Endodermal cell (in vitro differentiated cells): ENCODE measurements at regions not wholly inside any gene's neighbourhood (a gene's known extent, or its start where the extent isn't known, plus 50 kb on each side); places are given as distances from the start of the nearest gene placed in this dataset.

Experiments
- DNase-seq: peaks from one replicate; pipeline ENCODE4 v3.0.0-alpha.2; 2017
- H3K27ac ChIP-seq: 2 replicates; pipeline ENCODE4 v1.5.1; 2013; ENCODE audit warnings: mild to moderate bottlenecking, low read depth, low read length, moderate library complexity
- H3K27me3 ChIP-seq: 2 replicates; pipeline ENCODE4 v1.6.1; 2013; ENCODE audit warnings: mild to moderate bottlenecking, low read length, moderate library complexity; ENCODE audit not compliant: insufficient read depth, control insufficient read depth, poor library complexity, severe bottlenecking
- H3K36me3 ChIP-seq: 2 replicates; pipeline ENCODE4 v1.7.0; 2013; ENCODE audit warnings: mild to moderate bottlenecking, low read length, moderate library complexity; ENCODE audit not compliant: control insufficient read depth, insufficient read depth
- H3K4me1 ChIP-seq: one replicate; pipeline ENCODE4 v1.7.0; 2013; ENCODE audit warnings: low read length; ENCODE audit not compliant: control insufficient read depth, insufficient read depth
- H3K4me3 ChIP-seq: 2 replicates; pipeline ENCODE4 v1.5.1; 2013; ENCODE audit warnings: mild to moderate bottlenecking, low read length, moderate library complexity
- H3K9ac ChIP-seq: 2 replicates; pipeline ENCODE4 v1.6.1; 2013; ENCODE audit warnings: mild to moderate bottlenecking, low read length, moderate library complexity; ENCODE audit not compliant: poor library complexity, severe bottlenecking; ENCODE audit errors: extremely low read depth
- H3K9me3 ChIP-seq: 2 replicates; pipeline ENCODE4 v1.6.1; 2013; ENCODE audit warnings: mild to moderate bottlenecking, low read length, moderate library complexity; ENCODE audit not compliant: control insufficient read depth
- H3K27ac Mint-ChIP-seq: 2 replicates; pipeline ENCODE4 v1.8.0; 2020; ENCODE audit warnings: mixed read lengths
- H3K27me3 Mint-ChIP-seq: 2 replicates; pipeline ENCODE4 v1.8.0; 2021; ENCODE audit warnings: mild to moderate bottlenecking, mixed read lengths; ENCODE audit not compliant: insufficient read depth
- H3K36me3 Mint-ChIP-seq: 2 replicates; pipeline ENCODE4 v1.8.0; 2020; ENCODE audit warnings: low read depth, mixed read lengths
- H3K4me1 Mint-ChIP-seq: 2 replicates; pipeline ENCODE4 v1.8.0; 2020; ENCODE audit warnings: mixed read lengths
- H3K4me3 Mint-ChIP-seq: 2 replicates; pipeline ENCODE4 v1.8.0; 2020; ENCODE audit warnings: mild to moderate bottlenecking, moderate library complexity, mixed read lengths
- H3K9me3 Mint-ChIP-seq: 2 replicates; pipeline ENCODE4 v1.8.0; 2020; ENCODE audit warnings: mild to moderate bottlenecking, mixed read lengths
- CTCF ChIP-seq: fragments of 200-600 bp; sonication (generic); conservative IDR thresholded peaks from 2 replicates; pipeline ENCODE4 v1.5.0; 2021; ENCODE audit warnings: antibody characterized with exemption, mild to moderate bottlenecking
- WGBS, 2 experiments: methylation state at CpG; one replicate each; pipeline versions ENCODE4 v1.1.5 to v1.1.7; 2013; ENCODE audit warnings: missing lambda C conversion rate in 2 of 2, mixed read lengths in 1 of 2; ENCODE audit not compliant: insufficient coverage in 1 of 2, insufficient read length in 1 of 2; 5-methylcytosine and 5-hydroxymethylcytosine counted together

- TF ChIP-seq CTCF: no peak
Measured at GRCh38 chrX:46185923-46186810, 359.1 kb downstream of the ZNF674 start.

GRCh38 chrX:46184749-46185148 is 360.5 kb downstream of the ZNF674 start:
- H3K27me3 ChIP-seq: no peaks in the 10 kb centered on the region
- H3K36me3 ChIP-seq: no peaks in the 10 kb centered on the region
- H3K4me3 ChIP-seq: no peak overlapping the region
- no peak overlapping the region for H3K27ac Mint-ChIP-seq
- no peak for TF ChIP-seq CTCF
- H3K9me3 Mint-ChIP-seq: peaks cover 40% of the 10 kb centered on the region
- H3K36me3 Mint-ChIP-seq: no peaks in the 10 kb centered on the region
- peaks cover 1% of the 10 kb centered on the region for H3K27me3 Mint-ChIP-seq
- H3K4me1 Mint-ChIP-seq: no peaks in the 10 kb centered on the region
- H3K4me3 Mint-ChIP-seq: no peak overlapping the region
- DNase-seq: no peak
- H3K9ac ChIP-seq: no peak overlapping the region
- 100% methylated on average over 1 of the region's 2 CpGs; no CpG with 5 or more reads in 1 of the 2 experiments for WGBS, 2 experiments
- H3K27ac ChIP-seq: no peak overlapping the region
- peaks cover 3% of the 10 kb centered on the region for H3K9me3 ChIP-seq
- no peaks in the 10 kb centered on the region for H3K4me1 ChIP-seq

More at GRCh38 chrX:46185923-46186810, 359.1 kb downstream of the ZNF674 start:
- H3K9ac ChIP-seq: no peak overlapping the region
- WGBS, 2 experiments: 90% methylated on average over 6 of the region's 7 CpGs; no CpG with 5 or more reads in 1 of the 2 experiments
- Mint-ChIP-seq H3K36me3 (no peaks in the 10 kb centered on the region), H3K4me3 (no peak overlapping the region), H3K27me3 (peaks cover 1% of the 10 kb centered on the region), H3K27ac (no peak overlapping the region), H3K4me1 (no peaks in the 10 kb centered on the region), H3K9me3 (peaks cover 33% of the 10 kb centered on the region)
- no peak overlapping the region for H3K4me3 ChIP-seq
- DNase-seq: no peak
- peaks cover 3% of the 10 kb centered on the region for H3K9me3 ChIP-seq
- H3K36me3 ChIP-seq: no peaks in the 10 kb centered on the region
- no peak overlapping the region for H3K27ac ChIP-seq
- no peaks in the 10 kb centered on the region for H3K27me3 ChIP-seq
- H3K4me1 ChIP-seq: no peaks in the 10 kb centered on the region

- no peaks in the 10 kb centered on the region for H3K36me3 Mint-ChIP-seq
- TF ChIP-seq CTCF: no peak
- H3K4me3 Mint-ChIP-seq: no peak overlapping the region
- H3K9ac ChIP-seq: no peak overlapping the region
- H3K4me1 Mint-ChIP-seq: peaks cover 2% of the 10 kb centered on the region
- DNase-seq: peak; percentile 64
- H3K9me3 ChIP-seq: peaks cover 3% of the 10 kb centered on the region
- H3K27ac Mint-ChIP-seq: peak overlapping the region; percentile 44
- no peaks in the 10 kb centered on the region for H3K4me1 ChIP-seq
- H3K9me3 Mint-ChIP-seq: peaks cover 62% of the 10 kb centered on the region
- H3K27ac ChIP-seq: no peak overlapping the region
- no peaks in the 10 kb centered on the region for H3K36me3 ChIP-seq
- no peaks in the 10 kb centered on the region for H3K27me3 Mint-ChIP-seq
- WGBS, 2 experiments: 93% methylated on average over 3 of the region's 3 CpGs; no CpG with 5 or more reads in 1 of the 2 experiments
- no peaks in the 10 kb centered on the region for H3K27me3 ChIP-seq
- no peak overlapping the region for H3K4me3 ChIP-seq
Measured at GRCh38 chrX:46180258-46180687, 364.9 kb downstream of the ZNF674 start.
